GM04504 (cell line): ENCODE measurements at regions not wholly inside any gene's neighbourhood (a gene's known extent, or its start where the extent isn't known, plus 50 kb on each side); places are given as distances from the start of the nearest gene placed in this dataset.
"Not testable (repeated sequence)": the region's sequence is repeated elsewhere in the genome, so short reads cannot be mapped to it uniquely, and the experiment has no call there.

Experiments
- DNase-seq: peaks from one replicate; pipeline ENCODE4 v3.0.0-alpha.2; 2012; ENCODE audit warnings: low read depth

DNA sequence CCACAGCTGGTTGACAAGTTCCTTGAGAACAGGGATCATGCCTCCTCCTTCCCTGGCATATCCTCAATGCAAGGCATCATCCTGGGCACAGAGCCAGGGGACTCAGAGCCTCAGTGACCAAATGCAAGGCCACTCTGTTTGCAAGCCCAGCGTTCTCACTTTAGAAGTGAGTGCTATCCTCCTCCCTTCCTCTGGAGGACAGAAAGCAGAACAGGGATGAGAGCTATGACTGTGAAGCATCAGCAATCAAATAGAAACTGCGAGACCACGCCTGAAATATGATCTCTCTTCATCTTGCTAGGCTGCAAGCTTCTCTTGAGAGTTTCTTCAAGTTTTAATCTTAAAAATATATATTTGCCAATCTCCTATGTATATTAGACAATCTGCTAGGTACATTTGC, 119.8 kb downstream of the LRATD1 start:
- no peak for DNase-seq

DNA sequence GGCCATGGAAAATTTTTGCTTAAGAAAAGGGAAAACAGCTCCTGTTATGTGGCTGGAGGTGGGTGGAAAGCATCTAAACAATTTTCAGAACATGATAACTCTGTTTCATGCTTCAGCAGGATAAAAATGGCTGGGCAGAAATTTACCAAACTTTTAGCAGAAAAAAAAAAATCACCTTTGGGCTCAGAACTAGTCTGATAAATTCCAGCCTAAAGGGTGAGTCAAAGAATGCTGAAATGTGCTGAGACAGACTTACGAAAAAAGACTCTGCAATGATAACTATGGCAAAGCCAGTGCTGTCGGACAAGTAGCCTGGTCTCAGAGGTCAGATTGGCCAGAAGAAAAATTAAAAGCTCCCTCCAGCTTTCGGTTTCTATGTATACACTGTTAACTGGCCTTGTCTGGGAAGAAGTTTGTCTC, 123.6 kb downstream of the LRATD1 start:
- no peak for DNase-seq

DNA sequence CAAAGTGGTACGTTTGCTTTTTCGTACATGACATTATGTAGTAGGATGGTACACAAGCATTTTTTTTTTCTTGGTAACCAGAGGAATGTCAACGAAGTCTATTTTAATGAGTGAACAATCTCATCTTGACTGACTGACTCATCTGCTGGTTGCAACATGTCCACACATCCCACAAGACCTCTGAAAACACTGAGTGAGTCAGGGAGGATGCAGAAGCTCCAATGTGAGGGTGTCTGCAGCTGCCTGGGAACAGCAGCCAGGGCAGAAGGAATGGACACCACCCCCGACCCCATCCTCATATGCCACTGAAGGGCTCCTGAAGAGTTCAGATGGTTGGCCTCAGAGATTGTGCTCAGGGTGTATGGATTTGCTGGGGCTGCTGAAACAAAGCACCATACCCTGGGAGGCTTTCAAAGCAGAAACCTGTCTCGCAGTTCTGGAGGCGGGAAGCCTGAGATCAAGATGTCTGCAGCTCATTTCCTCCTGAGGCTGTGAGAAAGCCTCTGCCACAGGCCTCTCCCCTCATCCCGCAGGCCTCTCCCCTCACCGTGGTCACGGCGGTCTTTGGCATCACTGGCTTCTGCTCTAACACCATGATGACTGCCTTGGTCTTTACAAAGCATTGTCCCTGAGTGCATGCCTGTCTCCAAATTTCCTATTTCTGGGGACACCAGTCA, 124.6 kb downstream of the LRATD1 start:
- peak; percentile 88 for DNase-seq

DNA sequence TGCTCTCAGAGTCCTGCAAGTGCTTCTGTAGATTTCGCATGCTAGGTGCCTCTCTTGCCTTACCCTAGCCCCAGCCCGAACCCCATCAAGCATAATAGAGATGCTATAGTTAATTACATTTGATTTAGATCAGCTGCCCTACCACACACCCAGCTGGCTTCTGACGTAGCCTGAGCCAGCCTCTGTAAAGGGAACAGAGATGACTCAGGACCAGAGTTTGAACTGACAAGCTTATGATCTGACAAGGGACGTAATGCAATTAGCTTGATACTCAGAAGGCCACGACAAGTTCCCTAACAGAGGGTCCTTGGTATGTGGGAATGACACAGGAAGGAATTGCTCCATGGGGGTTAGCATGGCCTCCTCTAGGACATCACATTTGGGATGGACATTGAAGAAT, 126.6 kb downstream of the LRATD1 start:
- no peak for DNase-seq

DNA sequence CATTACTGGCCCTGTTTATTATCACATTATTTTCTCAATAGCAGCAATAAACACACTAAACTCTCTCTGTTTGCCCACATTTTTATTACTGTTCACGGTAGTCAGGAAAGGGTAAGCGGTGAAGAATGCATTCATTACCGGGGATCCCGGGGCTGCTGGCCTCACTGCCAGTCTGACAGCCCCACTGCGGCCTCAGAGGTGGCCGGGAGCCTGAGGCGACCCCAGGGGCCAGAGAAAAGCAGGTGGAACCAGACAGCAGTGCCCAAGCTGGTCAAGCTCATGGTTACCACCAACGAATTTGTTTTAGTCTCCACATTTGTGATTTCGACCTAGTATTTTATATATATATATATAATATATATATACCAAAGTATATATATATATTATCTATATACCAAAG, 127.7 kb downstream of the LRATD1 start:
- no peak for DNase-seq

DNA sequence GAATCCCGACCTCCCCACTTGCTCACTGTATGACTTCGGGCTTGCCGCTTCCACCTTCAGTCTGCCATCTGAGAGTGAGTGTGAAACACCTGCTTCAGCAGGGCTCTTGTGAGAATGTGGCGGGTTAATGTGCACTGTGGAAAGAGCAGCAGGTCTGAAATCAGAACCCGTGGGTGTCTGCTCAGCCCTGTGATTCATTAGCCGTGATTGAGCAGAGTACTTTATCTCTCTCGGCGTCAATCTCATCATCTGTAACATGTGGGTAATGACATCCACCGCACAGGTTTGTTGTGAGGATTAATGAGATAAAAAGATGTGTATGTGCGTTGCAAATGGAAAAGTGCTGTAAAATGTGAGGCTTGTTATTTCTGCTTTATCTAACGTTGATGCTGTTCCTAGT, 128.6 kb downstream of the LRATD1 start:
- DNase-seq = no peak

DNA sequence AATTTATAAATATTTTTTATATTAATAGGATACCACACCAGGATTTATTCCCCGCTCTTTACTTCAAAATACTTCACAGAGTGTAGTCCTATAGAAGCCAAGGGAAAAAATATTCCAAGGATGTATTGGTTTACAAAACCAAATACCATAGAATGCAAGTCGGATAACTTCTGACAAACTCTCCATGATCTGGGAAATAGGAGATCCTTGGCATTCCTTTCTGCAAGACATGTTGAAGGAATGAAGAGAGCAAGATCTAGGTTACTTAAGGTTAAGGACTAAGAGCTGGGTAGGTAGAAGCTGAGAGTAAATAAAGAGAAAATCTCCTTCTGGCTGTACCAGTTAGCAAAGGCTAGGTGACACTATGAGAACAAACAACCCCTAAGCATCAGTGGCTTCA, 141.2 kb downstream of the LRATD1 start:
- DNase-seq = no peak

DNA sequence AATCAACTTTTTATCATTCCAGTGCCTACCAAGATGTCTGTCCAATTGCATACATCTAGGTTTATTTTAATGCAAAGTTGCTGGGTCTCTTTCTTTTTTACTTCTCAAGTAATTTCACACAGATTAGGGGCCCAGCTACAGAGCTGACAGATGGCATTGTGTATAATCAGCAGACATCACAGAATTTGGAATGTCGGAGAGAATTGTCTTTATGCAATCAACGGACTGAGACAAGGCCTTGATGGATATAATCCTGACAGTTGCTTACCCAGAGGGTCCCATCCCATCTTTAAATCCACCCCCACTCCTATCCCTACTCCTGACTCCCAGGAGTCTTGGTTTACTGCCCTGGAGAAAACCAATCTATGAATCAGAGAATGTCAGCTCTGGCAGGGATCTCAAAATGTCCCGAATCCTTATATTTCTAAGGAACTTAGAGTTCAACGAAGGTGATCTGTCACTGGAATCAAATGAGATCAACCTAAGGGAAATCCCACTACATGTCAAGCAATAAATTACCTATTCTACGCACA, 142.0 kb downstream of the LRATD1 start:
- DNase-seq = no peak

DNA sequence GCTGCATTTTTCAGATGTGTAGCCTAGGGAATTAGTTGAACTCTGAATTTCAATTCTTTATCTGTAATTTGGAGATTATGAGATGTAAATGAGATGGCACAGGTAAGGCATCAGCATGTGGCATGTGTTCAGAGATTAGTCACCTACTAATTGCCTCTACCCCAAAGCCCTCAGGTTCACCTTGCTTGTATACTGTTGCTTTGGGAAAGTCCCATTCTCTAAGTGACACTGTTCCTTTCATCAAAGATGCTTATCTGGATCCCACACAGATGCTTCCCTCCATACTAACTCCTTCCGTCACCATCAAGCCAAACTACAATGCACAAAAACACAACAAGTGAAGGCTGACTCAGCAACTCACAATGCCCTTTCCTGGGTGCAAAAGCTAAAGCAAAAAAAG, 143.7 kb downstream of the LRATD1 start:
- DNase-seq = no peak

DNA sequence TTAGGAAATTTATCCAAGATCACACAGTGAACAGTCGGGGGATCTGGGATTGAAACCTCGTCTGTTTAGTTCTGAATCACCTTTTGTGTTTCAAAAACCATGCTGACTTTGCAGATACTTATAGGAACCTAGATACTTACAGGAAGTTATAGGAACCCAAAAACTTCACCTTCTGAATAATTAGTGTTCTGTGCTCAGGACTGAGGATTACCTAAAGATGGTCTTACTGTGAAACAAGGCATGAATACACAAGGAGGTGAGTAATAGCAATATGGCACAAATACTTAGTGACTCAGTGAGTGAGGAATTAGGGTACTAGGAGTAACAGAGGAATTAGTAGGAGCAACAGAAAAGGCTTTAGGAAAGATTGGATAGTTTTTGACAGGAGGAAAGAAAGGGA, 145.5 kb downstream of the LRATD1 start:
- DNase-seq = no peak

DNA sequence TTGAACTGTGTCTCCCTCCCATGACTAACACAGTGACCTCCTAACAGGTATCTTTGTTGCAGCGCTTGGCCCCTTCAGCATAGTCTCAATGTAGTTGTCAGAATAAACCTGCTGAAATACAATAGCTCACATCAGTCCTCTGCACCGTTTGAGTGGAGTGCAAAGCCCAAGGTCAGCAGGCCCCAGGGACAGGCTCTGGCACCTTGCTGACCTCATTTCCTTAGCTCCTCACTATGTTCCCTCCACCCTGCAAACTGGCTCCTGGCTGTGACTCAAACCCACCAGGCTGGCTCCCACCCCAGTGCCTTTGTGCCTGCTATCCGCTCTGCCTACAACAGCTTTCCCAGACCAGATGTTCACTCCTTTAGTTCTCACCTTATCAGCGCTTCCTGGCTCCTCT, 146.7 kb downstream of the LRATD1 start:
- DNase-seq = no peak

DNA sequence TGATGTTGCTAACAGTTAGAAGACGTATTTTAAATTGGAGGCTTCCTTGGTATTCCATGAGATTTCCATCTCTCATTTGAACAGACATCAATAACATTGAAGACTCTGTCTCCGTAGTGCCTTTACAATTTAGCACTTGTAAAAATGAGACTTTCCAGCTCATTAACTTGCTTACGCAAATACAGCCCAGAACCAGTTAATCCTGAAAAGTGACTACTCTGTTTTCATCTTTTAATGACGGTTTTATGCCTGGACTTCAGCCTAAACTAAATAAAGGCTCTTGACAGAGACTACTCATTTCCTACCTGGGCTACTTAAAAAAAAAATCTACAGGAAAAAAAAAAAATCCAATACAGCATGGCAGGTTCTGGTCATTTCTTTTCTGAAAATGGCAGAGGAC, 148.6 kb downstream of the LRATD1 start:
- DNase-seq = no peak

DNA sequence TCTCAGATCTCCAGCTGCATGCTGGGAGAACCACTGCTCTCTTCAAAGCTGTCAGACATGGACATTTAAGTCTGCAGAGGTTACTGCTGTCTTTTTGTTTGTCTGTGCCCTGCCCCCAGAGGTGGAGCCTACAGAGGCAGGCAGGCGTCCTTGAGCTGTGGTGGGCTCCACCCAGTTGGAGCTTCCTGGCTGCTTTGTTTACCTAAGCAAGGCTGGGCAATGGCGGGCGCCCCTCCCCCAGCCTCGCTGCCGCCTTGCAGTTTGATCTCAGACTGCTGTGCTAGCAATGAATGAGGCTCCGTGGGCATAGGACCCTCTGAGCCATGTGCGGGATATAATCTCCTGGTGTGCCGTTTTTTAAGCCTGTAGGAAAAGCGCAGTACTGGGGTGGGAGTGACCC, 156.3 kb downstream of the LRATD1 start:
- not testable (repeated sequence) for DNase-seq

DNA sequence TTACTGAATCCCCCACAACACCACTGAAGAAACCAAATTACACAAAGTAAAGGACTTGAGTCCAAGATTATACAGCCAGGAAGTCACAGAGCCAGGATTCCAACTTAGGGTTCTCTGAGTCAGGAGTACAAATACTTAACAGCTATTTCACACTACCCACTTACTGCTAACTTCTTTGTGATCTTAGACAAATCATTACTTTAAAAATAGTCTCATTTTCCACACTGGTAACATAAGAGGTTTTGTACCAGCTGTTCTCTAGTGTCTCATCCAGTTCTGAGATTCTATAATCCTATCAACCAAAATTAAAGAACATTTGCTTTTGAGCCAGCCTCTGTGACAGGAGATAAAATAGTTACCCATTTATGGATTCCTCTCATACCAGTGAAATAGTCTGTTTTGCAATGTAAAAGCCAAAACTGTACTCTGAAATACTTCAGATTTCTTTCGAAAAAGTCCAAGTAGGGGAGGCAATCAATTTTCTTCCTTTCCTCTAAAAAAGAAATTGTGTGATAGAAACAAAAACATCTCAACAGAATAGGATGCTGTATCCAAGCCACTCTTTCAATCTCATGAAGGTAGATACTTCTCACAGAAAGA, 157.6 kb downstream of the LRATD1 start:
- DNase-seq = peak; percentile 27

DNA sequence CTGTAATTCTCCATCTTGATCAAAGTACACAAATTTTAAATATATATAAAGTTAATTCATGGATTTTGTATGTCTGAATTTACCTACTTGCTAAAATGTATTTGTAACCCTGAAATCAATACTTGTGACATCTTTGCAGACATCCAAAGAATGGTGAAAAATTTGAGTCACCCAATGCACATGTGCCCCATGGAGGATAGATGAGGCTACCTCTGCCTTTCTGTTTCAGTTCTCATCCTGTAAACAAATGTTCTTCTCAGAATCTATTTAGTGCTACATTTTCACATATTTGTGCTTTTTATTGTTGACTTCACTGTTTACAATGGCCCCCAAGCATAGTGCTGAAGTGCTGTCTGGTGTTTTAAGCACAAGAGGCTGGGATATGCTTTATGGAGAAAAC, 171.5 kb downstream of the LRATD1 start:
- no peak for DNase-seq

DNA sequence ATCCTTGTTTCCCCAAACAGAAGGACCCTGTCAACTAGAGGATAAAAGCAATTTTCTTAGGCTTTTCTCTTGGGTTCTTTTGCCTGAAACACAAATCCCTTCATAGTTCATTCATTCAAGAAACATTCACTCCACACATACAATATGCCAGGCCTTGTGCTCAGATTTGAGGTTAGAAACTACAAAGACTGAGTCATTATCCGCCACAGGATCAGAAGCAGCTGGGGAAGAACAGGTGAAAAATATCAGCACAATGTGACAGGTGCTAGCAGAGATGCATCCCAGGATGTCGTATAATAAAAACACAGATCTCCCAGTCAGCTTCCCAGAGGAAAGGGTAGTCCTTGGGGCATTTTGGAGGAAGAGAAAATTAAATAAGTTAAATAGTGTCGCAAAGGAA, 172.4 kb downstream of the LRATD1 start:
- no peak for DNase-seq

DNA sequence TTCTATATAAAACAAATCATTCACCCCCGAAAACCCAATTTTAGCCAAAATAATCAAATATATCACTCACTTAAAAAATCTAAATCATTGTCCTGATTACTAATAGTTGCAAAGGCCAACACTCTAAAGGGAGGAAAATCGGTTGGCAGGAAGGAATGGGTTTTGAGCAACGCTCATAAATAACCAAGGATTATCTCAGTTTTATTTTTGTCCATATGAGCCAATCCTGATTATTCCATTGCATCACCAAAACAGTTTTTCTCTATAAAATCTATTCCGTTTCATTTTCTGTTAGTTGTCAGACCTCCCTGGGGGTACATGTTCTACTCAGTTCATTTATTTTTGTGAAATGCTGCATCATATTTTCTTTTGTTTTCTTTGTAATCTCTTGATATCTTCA, 174.1 kb downstream of the LRATD1 start:
- DNase-seq = no peak

DNA sequence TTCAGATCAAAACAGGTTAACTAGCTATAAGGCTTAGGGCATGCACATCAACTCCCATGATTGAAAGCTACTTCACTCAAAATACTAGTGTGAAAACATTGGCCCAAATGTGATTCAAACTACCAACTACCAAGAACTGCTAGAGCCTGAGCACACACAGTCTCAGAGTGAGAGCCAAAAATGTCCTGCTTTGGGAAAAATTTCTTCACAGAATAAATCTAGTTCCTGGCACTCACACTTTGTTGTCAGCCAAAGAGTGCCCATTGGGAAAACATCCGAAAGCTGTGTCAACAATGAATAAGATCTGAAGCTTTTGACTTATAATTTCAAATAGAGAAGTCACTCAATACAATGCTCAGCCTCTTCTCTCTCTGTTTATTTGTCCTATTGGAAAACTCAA, 182.7 kb downstream of the LRATD1 start:
- DNase-seq = no peak

DNA sequence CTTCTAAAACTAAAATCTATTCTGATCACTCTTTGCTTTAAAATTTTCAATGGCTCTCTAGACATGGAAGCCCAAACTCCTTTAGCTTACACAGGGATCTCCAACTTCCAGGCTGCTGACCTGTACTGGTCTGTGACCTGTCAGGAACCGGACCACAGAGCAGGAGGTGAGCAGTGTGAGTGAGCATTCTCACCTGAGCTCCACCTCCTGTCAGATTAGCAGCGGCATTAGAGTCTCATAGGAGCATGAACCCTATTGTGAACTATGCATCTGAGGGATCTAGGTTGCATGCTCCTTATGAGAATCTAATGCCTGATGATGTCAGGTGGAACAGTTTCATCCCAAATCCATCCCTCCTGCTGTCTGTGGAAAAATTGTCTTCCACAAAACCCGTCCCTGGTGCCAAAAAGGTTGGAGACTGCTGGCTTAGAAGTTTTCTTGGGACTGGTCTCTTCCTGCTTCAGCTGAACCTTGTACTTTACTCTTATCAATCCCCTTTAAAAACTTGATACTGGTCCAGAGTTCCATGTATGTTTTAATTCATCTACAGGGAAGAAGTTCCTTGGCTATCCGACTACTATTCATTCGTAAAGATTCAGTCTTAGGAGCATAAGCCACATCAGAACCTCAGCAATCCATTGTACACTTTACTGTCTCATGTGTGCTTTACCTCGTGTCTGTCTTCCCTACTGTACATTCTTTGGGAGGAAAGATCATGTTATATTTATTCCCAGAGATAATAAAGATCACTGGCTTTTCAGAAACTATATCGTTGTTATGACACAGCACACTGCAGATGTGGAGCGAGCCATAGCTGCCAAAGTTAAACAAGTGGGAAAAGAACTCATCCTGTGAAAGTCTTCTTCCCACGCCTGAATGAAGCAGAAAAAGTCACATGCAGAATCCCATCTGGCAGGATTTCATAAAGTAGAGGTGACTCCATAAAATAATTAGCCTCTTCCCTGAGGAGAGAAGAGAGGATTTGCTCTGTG, 183.8 kb downstream of the LRATD1 start:
- no peak for DNase-seq

DNA sequence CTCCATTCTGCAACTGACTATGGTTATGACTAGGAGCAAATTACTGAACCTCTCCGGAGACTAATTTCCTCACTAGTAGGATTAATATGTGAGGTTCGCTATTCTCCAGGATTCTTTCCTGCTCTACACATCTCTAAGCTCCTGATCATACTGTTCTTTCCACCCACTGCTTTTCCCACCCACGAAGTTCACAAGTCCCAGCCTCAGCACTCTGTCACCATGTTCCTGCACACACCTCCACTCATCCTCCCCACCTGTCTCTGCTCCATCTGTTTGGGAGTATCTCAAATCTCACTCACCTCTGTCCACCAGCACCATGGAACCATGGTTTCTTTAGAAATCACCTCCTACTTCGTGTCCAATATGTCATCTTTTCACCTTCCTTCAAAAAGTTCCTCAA, 185.3 kb downstream of the LRATD1 start:
- no peak for DNase-seq

DNA sequence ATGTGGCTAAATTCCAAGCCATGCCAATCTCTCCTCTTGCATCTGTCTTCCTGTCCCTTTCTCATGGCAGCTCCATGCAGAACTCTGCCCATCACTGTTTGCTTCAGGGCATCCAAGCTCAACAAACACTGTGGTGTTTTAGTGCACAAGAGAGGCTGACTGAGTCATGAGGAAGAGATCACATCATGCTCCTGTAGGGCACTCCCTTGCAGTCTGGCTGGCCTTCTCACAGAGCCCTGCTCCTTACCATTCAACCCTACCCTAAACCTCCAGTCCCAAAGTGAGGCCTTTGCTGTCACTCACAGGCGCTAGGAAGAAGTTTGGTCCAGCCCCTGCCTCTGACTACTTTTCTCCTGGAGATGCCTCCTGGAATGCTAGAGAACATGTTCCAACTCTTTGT, 194.0 kb downstream of the LRATD1 start:
- no peak for DNase-seq

DNA sequence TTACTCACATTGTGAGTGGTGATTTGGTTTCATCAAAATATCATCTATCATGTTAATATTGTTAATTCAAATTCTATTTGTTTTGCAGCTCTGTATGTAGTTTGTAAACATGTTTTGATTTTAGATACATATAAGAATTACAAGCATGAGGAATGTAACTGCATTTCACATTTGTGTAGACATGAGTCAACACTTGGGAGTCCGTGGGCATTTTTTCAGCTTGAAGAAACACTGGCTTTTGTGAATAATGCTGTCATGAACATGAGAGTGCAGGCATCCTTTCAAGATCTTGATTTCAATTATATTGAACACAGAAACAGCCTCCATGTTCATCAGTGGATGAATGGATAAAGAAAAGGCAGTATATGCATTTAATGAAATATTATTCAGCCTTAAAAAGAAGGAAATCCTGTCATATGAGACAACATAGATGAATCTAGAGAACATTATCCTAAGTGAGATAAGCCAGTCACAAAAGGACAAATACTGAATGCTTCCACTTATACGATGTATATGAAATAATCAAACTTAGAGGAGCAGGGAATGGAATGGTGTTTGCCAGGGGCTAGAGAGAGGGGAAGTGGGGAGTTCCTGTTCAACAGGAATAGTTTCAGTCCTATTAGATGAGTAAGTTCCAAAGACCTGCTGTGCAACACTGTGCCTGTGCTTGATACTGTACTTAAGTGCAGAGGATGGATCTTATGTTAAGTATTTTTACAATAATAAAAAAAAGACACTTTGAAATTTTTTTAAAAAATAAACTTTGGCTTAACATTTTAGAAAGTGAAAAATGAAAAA, 194.9 kb downstream of the LRATD1 start:
- no peak for DNase-seq
